ENCODE measurements at regions not wholly inside any gene's neighbourhood (a gene's known extent, or its start where the extent isn't known, plus 50 kb on each side); places are given as distances from the start of the nearest gene placed in this dataset.

GRCh38 chr13:74771964-74772363 is 637.8 kb upstream of the KLF12 start:
- H3K36me3 ChIP-seq (replicated peaks) = no peaks in the 10 kb centered on the region
- H3K4me3 ChIP-seq = no peak overlapping the region
- H3K4me1 ChIP-seq = peaks cover 29% of the 10 kb centered on the region
- in situ Hi-C loops (cut with MboI; ENCODE audit: low sequenced_read_pairs) = no loop called here
- DNase-seq (ENCODE audit: low spot score in 2 of 2) = no peak
- H3K9me3 ChIP-seq = no peaks in the 10 kb centered on the region
- H3K27me3 ChIP-seq (ENCODE audit: low read depth) = no peaks in the 10 kb centered on the region

GRCh38 chr13:74770361-74770760 is 636.2 kb upstream of the KLF12 start:
- no peaks in the 10 kb centered on the region for H3K27me3 ChIP-seq (ENCODE audit: low read depth)
- H3K36me3 ChIP-seq (replicated peaks) = no peaks in the 10 kb centered on the region
- DNase-seq (ENCODE audit: low spot score in 2 of 2) = peak in 1 of 2 experiments; percentile 91
- in situ Hi-C loops (cut with MboI; ENCODE audit: low sequenced_read_pairs) = no loop called here
- no peak overlapping the region for H3K4me3 ChIP-seq
- no peaks in the 10 kb centered on the region for H3K9me3 ChIP-seq
- H3K4me1 ChIP-seq = peaks cover 29% of the 10 kb centered on the region

- DNase-seq (ENCODE audit: low spot score in 2 of 2) = no peak
- H3K27me3 ChIP-seq (ENCODE audit: low read depth) = no peaks in the 10 kb centered on the region
- no peak overlapping the region for H3K4me3 ChIP-seq
- in situ Hi-C loops (cut with MboI; ENCODE audit: low sequenced_read_pairs) = no loop called here
- peaks cover 26% of the 10 kb centered on the region for H3K4me1 ChIP-seq
- H3K9me3 ChIP-seq = no peaks in the 10 kb centered on the region
- H3K36me3 ChIP-seq (replicated peaks) = no peaks in the 10 kb centered on the region
These were observed 635.1 kb upstream of the KLF12 start for GRCh38 chr13:74769333-74769732.

- DNase-seq (ENCODE audit: low spot score in 2 of 2) = peak in 1 of 2 experiments; percentile 54
- H3K4me1 ChIP-seq = peaks cover 24% of the 10 kb centered on the region
- no peaks in the 10 kb centered on the region for H3K9me3 ChIP-seq
- in situ Hi-C loops (cut with MboI; ENCODE audit: low sequenced_read_pairs) = no loop called here
- no peaks in the 10 kb centered on the region for H3K27me3 ChIP-seq (ENCODE audit: low read depth)
- no peak overlapping the region for H3K4me3 ChIP-seq
- H3K36me3 ChIP-seq (replicated peaks) = no peaks in the 10 kb centered on the region
These were observed 634.4 kb upstream of the KLF12 start for GRCh38 chr13:74768521-74769085.

GRCh38 chr13:74767050-74767449 is 632.8 kb upstream of the KLF12 start:
- H3K9me3 ChIP-seq = no peaks in the 10 kb centered on the region
- H3K36me3 ChIP-seq (replicated peaks) = no peaks in the 10 kb centered on the region
- no peaks in the 10 kb centered on the region for H3K27me3 ChIP-seq (ENCODE audit: low read depth)
- no peak overlapping the region for H3K4me3 ChIP-seq
- in situ Hi-C loops (cut with MboI; ENCODE audit: low sequenced_read_pairs) = no loop called here
- H3K4me1 ChIP-seq = peaks cover 31% of the 10 kb centered on the region
- no peak for DNase-seq (ENCODE audit: low spot score in 2 of 2)

- Histone ChIP-seq H3K27me3 (ENCODE audit: low read depth) (no peaks in the 10 kb centered on the region), H3K36me3 (replicated peaks) (no peaks in the 10 kb centered on the region), H3K4me3 (no peak overlapping the region), H3K9me3 (no peaks in the 10 kb centered on the region), H3K4me1 (peaks cover 29% of the 10 kb centered on the region)
- no peak for DNase-seq (ENCODE audit: low spot score in 2 of 2)
- in situ Hi-C loops (cut with MboI; ENCODE audit: low sequenced_read_pairs) = no loop called here
These were observed 631.8 kb upstream of the KLF12 start for GRCh38 chr13:74765955-74766354.

- no peaks in the 10 kb centered on the region for H3K9me3 ChIP-seq
- no peaks in the 10 kb centered on the region for H3K27me3 ChIP-seq (ENCODE audit: low read depth)
- H3K4me1 ChIP-seq = peaks cover 9% of the 10 kb centered on the region
- H3K4me3 ChIP-seq = no peak overlapping the region
- DNase-seq (ENCODE audit: low spot score in 2 of 2) = no peak
- in situ Hi-C loops (cut with MboI; ENCODE audit: low sequenced_read_pairs) = no loop called here
- no peaks in the 10 kb centered on the region for H3K36me3 ChIP-seq (replicated peaks)
These were observed 627.9 kb upstream of the KLF12 start for GRCh38 chr13:74761801-74762757.

- in situ Hi-C loops (cut with MboI; ENCODE audit: low sequenced_read_pairs) = no loop called here
- H3K9me3 ChIP-seq = no peaks in the 10 kb centered on the region
- no peaks in the 10 kb centered on the region for H3K36me3 ChIP-seq (replicated peaks)
- peaks cover 3% of the 10 kb centered on the region for H3K4me1 ChIP-seq
- no peak for DNase-seq (ENCODE audit: low spot score in 2 of 2)
- no peaks in the 10 kb centered on the region for H3K27me3 ChIP-seq (ENCODE audit: low read depth)
- no peak overlapping the region for H3K4me3 ChIP-seq
These were observed 624.0 kb upstream of the KLF12 start for GRCh38 chr13:74758188-74758587.

GRCh38 chr13:74755065-74755464 is 620.9 kb upstream of the KLF12 start:
- Histone ChIP-seq H3K27me3 (ENCODE audit: low read depth) (no peaks in the 10 kb centered on the region), H3K9me3 (no peaks in the 10 kb centered on the region), H3K36me3 (replicated peaks) (no peaks in the 10 kb centered on the region), H3K4me3 (no peak overlapping the region), H3K4me1 (no peaks in the 10 kb centered on the region)
- in situ Hi-C loops (cut with MboI; ENCODE audit: low sequenced_read_pairs) = no loop called here
- no peak for DNase-seq (ENCODE audit: low spot score in 2 of 2)

GRCh38 chr13:74751739-74752138 is 617.5 kb upstream of the KLF12 start:
- Histone ChIP-seq H3K9me3 (no peaks in the 10 kb centered on the region), H3K36me3 (replicated peaks) (no peaks in the 10 kb centered on the region), H3K4me3 (no peak overlapping the region), H3K27me3 (ENCODE audit: low read depth) (no peaks in the 10 kb centered on the region), H3K4me1 (no peaks in the 10 kb centered on the region)
- no peak for DNase-seq (ENCODE audit: low spot score in 2 of 2)
- in situ Hi-C loops (cut with MboI; ENCODE audit: low sequenced_read_pairs) = no loop called here

GRCh38 chr13:74747186-74747955 is 613.2 kb upstream of the KLF12 start:
- H3K36me3 ChIP-seq (replicated peaks) = no peaks in the 10 kb centered on the region
- no peaks in the 10 kb centered on the region for H3K27me3 ChIP-seq (ENCODE audit: low read depth)

GRCh38 chr13:74743992-74744391 is 609.8 kb upstream of the KLF12 start:
- Histone ChIP-seq H3K36me3 (replicated peaks) (no peaks in the 10 kb centered on the region), H3K27me3 (ENCODE audit: low read depth) (no peaks in the 10 kb centered on the region), H3K4me1 (peaks cover 6% of the 10 kb centered on the region; the same call in 1 of the 2 replicates), H3K9me3 (no peaks in the 10 kb centered on the region), H3K4me3 (no peak overlapping the region)
- in situ Hi-C loops (cut with MboI; ENCODE audit: low sequenced_read_pairs) = no loop called here
- DNase-seq (ENCODE audit: low spot score in 2 of 2) = no peak

More at GRCh38 chr13:74747186-74747955, 613.2 kb upstream of the KLF12 start:
- no peak for DNase-seq (ENCODE audit: low spot score in 2 of 2)
- in situ Hi-C loops (cut with MboI; ENCODE audit: low sequenced_read_pairs) = no loop called here
- Histone ChIP-seq H3K4me1 (peaks cover 6% of the 10 kb centered on the region; the same call in 1 of the 2 replicates), H3K4me3 (no peak overlapping the region), H3K9me3 (no peaks in the 10 kb centered on the region)

- H3K4me1 ChIP-seq = peaks cover 6% of the 10 kb centered on the region; the same call in 1 of the 2 replicates
- H3K4me3 ChIP-seq = no peak overlapping the region
- in situ Hi-C loops (cut with MboI; ENCODE audit: low sequenced_read_pairs) = no loop called here
- no peaks in the 10 kb centered on the region for H3K27me3 ChIP-seq (ENCODE audit: low read depth)
- no peaks in the 10 kb centered on the region for H3K9me3 ChIP-seq
- H3K36me3 ChIP-seq (replicated peaks) = no peaks in the 10 kb centered on the region
- DNase-seq (ENCODE audit: low spot score in 2 of 2) = no peak
These were observed 607.5 kb upstream of the KLF12 start for GRCh38 chr13:74741732-74742131.
